HepG2 (cell line): ENCODE measurements at regions not wholly inside any gene's neighbourhood (a gene's known extent, or its start where the extent isn't known, plus 50 kb on each side); places are given as distances from the start of the nearest gene placed in this dataset.

Experiments
- ATAC-seq: fragments of 200-7000 bp; cut with Tn5 transposase; 3 replicates; pipeline ENCODE4 v1.9.1; 2020; ENCODE audit warnings: mild to moderate bottlenecking, moderate library complexity
- BruUV-seq: library from RNA; stranded (reverse); fragments of 400-500 nt; replicated peaks from 2 replicates; lab custom pipeline; 2021; lab: Mats Ljungman, UMichigan
- CTCF ChIA-PET: fragments of 300-600 bp; formaldehyde crosslinking; extraction: SDS; loops from one replicate; lab custom pipeline; 2021; ENCODE audit warnings: low total read pairs, inconsistent platforms, low intra/inter-chr PET ratio; lab: Yijun Ruan, JAX
- POLR2A ChIA-PET: fragments of 350-600 bp; sonication (Branson Sonifier 250); formaldehyde crosslinking; loops from one replicate; lab custom pipeline; 2020; ENCODE audit warnings: antibody characterized with exemption, inconsistent platforms; lab: Yijun Ruan, JAX
- DNase-seq: peaks from one replicate; pipeline ENCODE4 v3.0.0-alpha.2; 2015; ENCODE audit warnings: low spot score
- FAIRE-seq: peaks from 3 replicates; lab custom pipeline; 2011; peaks lifted over from hg19 to GRCh38; lab: Jason Lieb, UNC
- H2AFZ ChIP-seq: one replicate; pipeline ENCODE4 v1.6.1; 2011; ENCODE audit warnings: low read length, inconsistent platforms
- H3K27ac ChIP-seq: fragments of 300-600 bp; 3 replicates; pipeline ENCODE4 v1.8.0; 2011; ENCODE audit warnings: mixed run types, mild to moderate bottlenecking, mixed read lengths, low read length, inconsistent platforms; ENCODE audit not compliant: insufficient read depth; ENCODE audit errors: extremely low read length
- H3K27me3 ChIP-seq, 2 experiments: fragments of 200-600 bp in 1 of 2; 2 replicates in 1 of 2; 3 replicates in 1 of 2; pipeline versions ENCODE4 v1.6.0 to v1.8.0; 2011; ENCODE audit warnings: low read length in 2 of 2, mild to moderate bottlenecking in 2 of 2, moderate library complexity in 2 of 2, inconsistent platforms in 1 of 2; ENCODE audit not compliant: insufficient read depth in 2 of 2, control insufficient read depth in 1 of 2
- H3K36me3 ChIP-seq, 2 experiments: fragments of 200-600 bp in 1 of 2; replicated peaks in 1 of 2; 2 replicates in 1 of 2; 3 replicates in 1 of 2; pipeline versions ENCODE4 v1.5.1 to v1.8.0; 2011; ENCODE audit warnings: low read length in 2 of 2, inconsistent platforms in 1 of 2; ENCODE audit not compliant: insufficient read depth in 2 of 2, control insufficient read depth in 1 of 2
- H3K4me1 ChIP-seq: 2 replicates; pipeline ENCODE4 v1.5.1; 2012; ENCODE audit warnings: low read length, inconsistent platforms; ENCODE audit not compliant: insufficient read depth
- H3K4me2 ChIP-seq: 2 replicates; pipeline ENCODE4 v1.6.0; 2011; ENCODE audit warnings: low read depth, low read length, inconsistent platforms
- H3K4me3 ChIP-seq, 3 experiments: fragments of 200-600 bp in 1 of 3; sonication (generic), shearing (Covaris generic) in 1 of 3; replicated peaks in 1 of 3; 2 replicates each; pipeline ENCODE4 v1.5.1; 2011 to 2016; ENCODE audit warnings: low read length in 3 of 3, inconsistent platforms in 2 of 3, low read depth in 2 of 3, mild to moderate bottlenecking in 2 of 3, control low read depth in 1 of 3, mixed read lengths in 1 of 3; ENCODE audit not compliant: insufficient read depth in 1 of 3
- H3K79me2 ChIP-seq: one replicate; pipeline ENCODE4 v1.6.1; 2011; ENCODE audit warnings: low read length, inconsistent platforms; ENCODE audit not compliant: insufficient read depth
- H3K9ac ChIP-seq: 2 replicates; pipeline ENCODE4 v1.6.0; 2011; ENCODE audit warnings: mild to moderate bottlenecking, low read depth, low read length, inconsistent platforms; ENCODE audit not compliant: insufficient read depth
- H3K9me3 ChIP-seq: 2 replicates; pipeline ENCODE4 v1.5.1; 2012; ENCODE audit warnings: mild to moderate bottlenecking, low read length
- H4K20me1 ChIP-seq: 2 replicates; pipeline ENCODE4 v1.6.0; 2011; ENCODE audit warnings: inconsistent platforms, mild to moderate bottlenecking, low read length, moderate library complexity; ENCODE audit not compliant: insufficient read depth
- CEBPB ChIP-seq: IDR thresholded peaks from 2 replicates; pipeline ENCODE4 v1.6.1; 2011; ENCODE audit warnings: low read depth, low read length, improper control_type of control experiment, borderline replicate concordance
- HNRNPL ChIP-seq: fragments of 200-400 bp; formaldehyde crosslinking; IDR thresholded peaks from 2 replicates; pipeline ENCODE4 v1.6.1; 2017; ENCODE audit warnings: mild to moderate bottlenecking, low read depth, low read length
- NONO ChIP-seq, 2 experiments: fragments of 450-650 bp in 1 of 2; sonication (generic) in 1 of 2; formaldehyde crosslinking in 1 of 2; IDR thresholded peaks in 1 of 2; conservative IDR thresholded peaks in 1 of 2; 2 replicates each; pipeline versions ENCODE4 v1.6.1 to v1.8.0; 2017 to 2022; ENCODE audit warnings: mild to moderate bottlenecking in 1 of 2, missing genetic modification reagents in 1 of 2, moderate library complexity in 1 of 2
- RARA ChIP-seq: IDR thresholded peaks from 2 replicates; pipeline ENCODE4 v1.6.1; 2016; ENCODE audit warnings: missing genetic modification reagents, missing compliant biosample characterization
- SKI ChIP-seq: fragments of 450-650 bp; IDR thresholded peaks from one replicate; pipeline ENCODE4 v1.6.1; 2018; ENCODE audit warnings: mild to moderate bottlenecking; ENCODE audit not compliant: partially characterized antibody
- ZFP36 ChIP-seq: fragments of 150-350 bp; IDR thresholded peaks from 2 replicates; pipeline ENCODE4 v1.6.1; 2018; ENCODE audit warnings: borderline replicate concordance, low read length, low read depth; ENCODE audit not compliant: partially characterized antibody
- ZNF207 ChIP-seq: fragments of 450-650 bp; IDR thresholded peaks from 2 replicates; pipeline ENCODE4 v1.6.1; 2016; ENCODE audit warnings: antibody characterized with exemption, borderline replicate concordance
- ZNF567 ChIP-seq: sonication (generic); formaldehyde crosslinking; IDR thresholded peaks from 2 replicates; pipeline ENCODE4 v1.8.1; 2023; ENCODE audit warnings: mild to moderate bottlenecking, missing genetic modification reagents, borderline replicate concordance
- WGBS: methylation state at CpG from one replicate; pipeline ENCODE4 v1.1.6; 2017; ENCODE audit warnings: low lambda C conversion rate; 5-methylcytosine and 5-hydroxymethylcytosine counted together
- in situ Hi-C: cut with HindIII; loops from 2 replicates; pipeline ENCODE4 v1.10.0; 2017; ENCODE audit warnings: low pct_unique_long_range_greater_than_20kb; ENCODE audit not compliant: extremely low pct_ligation_motif_present
- intact Hi-C: fragments of 100-400 bp; cut with micrococcal nuclease; formaldehyde crosslinking; loops from one replicate; pipeline ENCODE4 v1.10.0; 2022; ENCODE audit not compliant: unreplicated experiment
- TF ChIP-seq, protein P1 (sequence below): sonication (generic); formaldehyde crosslinking; IDR thresholded peaks from 2 replicates; pipeline ENCODE4 v1.5.0; 2020; ENCODE audit warnings: mild to moderate bottlenecking, missing genetic modification reagents
- TF ChIP-seq, protein P2 (sequence below), 2 experiments: sonication (generic) in 1 of 2; formaldehyde crosslinking in 1 of 2; IDR thresholded peaks; 2 replicates each; pipeline versions ENCODE4 v1.5.1 to v1.6.1; 2011 to 2020; ENCODE audit warnings: borderline replicate concordance in 1 of 2, low read depth in 1 of 2, low read length in 1 of 2, mild to moderate bottlenecking in 1 of 2, missing genetic modification reagents in 1 of 2, moderate library complexity in 1 of 2

DNA sequence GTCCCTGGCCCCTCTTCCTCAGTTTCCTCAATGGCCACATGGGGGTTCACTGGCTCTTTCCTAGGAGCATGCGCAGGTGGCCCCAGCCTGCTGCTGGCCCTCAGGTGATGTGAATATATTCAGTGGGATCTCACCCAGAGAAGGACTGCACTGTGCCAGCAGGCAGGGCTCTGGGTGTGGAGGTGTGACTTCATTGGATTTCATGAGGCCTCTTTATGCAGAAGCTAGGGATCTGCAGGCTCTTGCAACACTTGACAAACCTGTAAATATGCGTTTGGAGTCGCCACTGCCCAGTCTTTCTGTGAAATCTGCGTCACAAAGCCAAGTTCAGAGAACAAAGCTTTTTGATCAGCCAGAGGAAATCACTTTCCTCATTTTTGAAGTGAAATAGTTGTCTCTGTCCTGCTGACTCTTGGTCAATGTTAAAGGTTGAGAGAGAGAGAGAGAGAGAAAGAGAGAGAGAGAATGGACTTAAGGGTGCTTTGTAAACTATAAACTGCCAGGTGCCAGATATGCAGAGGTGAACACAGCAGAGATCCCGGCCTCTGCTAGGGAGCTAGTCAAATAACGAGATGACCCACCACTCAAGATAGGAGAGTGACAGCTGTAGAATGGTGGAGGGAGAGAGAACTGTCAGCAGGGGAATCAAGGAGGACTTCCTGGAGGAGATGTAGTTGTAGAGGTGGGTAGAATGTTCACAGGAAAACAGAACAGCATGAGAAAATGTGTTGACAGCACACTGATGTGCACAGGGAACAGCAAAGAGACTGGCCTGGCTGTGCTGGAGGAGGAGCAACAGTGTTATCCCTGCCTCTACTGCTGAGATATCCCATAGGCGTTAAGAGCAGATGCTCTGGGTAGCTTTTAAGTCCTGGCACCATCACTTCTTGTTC, 167.0 kb upstream of the ZNF618 start:
- DNase-seq (peak; percentile 32), ATAC-seq (peak; percentile 51; the same call in 2 of the 3 replicates), FAIRE-seq (no peak)
- in situ Hi-C loops (no loop called here), intact Hi-C loops (no loop called here)
- H3K9ac ChIP-seq, result no peak overlapping the region
- H3K36me3 ChIP-seq, result no peaks in the 10 kb centered on the region
- H3K27me3 ChIP-seq, result peaks cover 0 to 13% of the 10 kb centered on the region in 2 experiments; a peak in 3 of 5 replicates
- WGBS, result 15% methylated on average over 7 of the region's 7 CpGs
- H4K20me1 ChIP-seq, result no peaks in the 10 kb centered on the region
- ChIA-PET POLR2A (no interaction called here), CTCF (no interaction called here)
- no peaks in the 10 kb centered on the region for H3K9me3 ChIP-seq
- no peaks in the 10 kb centered on the region for H3K79me2 ChIP-seq
- TF ChIP-seq CEBPB, result peak; percentile 44; the same call in 1 of the 2 replicates
- TF ChIP-seq, protein P1, sequence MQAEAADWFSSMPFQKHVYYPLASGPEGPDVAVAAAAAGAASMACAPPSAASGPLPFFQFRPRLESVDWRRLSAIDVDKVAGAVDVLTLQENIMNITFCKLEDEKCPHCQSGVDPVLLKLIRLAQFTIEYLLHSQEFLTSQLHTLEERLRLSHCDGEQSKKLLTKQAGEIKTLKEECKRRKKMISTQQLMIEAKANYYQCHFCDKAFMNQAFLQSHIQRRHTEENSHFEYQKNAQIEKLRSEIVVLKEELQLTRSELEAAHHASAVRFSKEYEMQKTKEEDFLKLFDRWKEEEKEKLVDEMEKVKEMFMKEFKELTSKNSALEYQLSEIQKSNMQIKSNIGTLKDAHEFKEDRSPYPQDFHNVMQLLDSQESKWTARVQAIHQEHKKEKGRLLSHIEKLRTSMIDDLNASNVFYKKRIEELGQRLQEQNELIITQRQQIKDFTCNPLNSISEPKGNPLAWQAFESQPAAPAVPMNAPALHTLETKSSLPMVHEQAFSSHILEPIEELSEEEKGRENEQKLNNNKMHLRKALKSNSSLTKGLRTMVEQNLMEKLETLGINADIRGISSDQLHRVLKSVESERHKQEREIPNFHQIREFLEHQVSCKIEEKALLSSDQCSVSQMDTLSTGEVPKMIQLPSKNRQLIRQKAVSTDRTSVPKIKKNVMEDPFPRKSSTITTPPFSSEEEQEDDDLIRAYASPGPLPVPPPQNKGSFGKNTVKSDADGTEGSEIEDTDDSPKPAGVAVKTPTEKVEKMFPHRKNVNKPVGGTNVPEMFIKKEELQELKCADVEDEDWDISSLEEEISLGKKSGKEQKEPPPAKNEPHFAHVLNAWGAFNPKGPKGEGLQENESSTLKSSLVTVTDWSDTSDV, result no peak
- no peak for TF ChIP-seq ZNF207
- TF ChIP-seq NONO (IDR thresholded peaks at IDR 0.05), result no peak
- TF ChIP-seq NONO (CRISPR knock-in tag; conservative IDR thresholded peaks at IDR 0.05), result no peak
- TF ChIP-seq, protein P2, sequence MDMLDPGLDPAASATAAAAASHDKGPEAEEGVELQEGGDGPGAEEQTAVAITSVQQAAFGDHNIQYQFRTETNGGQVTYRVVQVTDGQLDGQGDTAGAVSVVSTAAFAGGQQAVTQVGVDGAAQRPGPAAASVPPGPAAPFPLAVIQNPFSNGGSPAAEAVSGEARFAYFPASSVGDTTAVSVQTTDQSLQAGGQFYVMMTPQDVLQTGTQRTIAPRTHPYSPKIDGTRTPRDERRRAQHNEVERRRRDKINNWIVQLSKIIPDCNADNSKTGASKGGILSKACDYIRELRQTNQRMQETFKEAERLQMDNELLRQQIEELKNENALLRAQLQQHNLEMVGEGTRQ (IDR thresholded peaks at IDR 0.05; ENCODE audit: low read depth, low read length), result no peak
- TF ChIP-seq, protein P2 (CRISPR knock-in tag; IDR thresholded peaks at IDR 0.05; ENCODE audit: borderline replicate concordance), result no peak
- peak; percentile 61 for TF ChIP-seq ZFP36
- TF ChIP-seq SKI, result peak; percentile 44
- TF ChIP-seq RARA (CRISPR knock-in tag), result 0 out of 2 replicates have a peak, but pooled peaks have one; percentile 23
- no peak for TF ChIP-seq HNRNPL
- no peak for TF ChIP-seq ZNF567 (CRISPR knock-in tag)
- no peak overlapping the region for H2AFZ ChIP-seq
- no peak overlapping the region for H3K27ac ChIP-seq
- H3K4me1 ChIP-seq, result peaks cover 41% of the 10 kb centered on the region
- no TSS peak for BruUV-seq
- no peak overlapping the region for H3K4me3 ChIP-seq
- no peak overlapping the region for H3K4me2 ChIP-seq
